ENCODE measurements at regions not wholly inside any gene's neighbourhood (a gene's known extent, or its start where the extent isn't known, plus 50 kb on each side); places are given as distances from the start of the nearest gene placed in this dataset.
A peak's percentile ranks its signal among the peaks of the same experiment; 100 is the strongest.

DNA sequence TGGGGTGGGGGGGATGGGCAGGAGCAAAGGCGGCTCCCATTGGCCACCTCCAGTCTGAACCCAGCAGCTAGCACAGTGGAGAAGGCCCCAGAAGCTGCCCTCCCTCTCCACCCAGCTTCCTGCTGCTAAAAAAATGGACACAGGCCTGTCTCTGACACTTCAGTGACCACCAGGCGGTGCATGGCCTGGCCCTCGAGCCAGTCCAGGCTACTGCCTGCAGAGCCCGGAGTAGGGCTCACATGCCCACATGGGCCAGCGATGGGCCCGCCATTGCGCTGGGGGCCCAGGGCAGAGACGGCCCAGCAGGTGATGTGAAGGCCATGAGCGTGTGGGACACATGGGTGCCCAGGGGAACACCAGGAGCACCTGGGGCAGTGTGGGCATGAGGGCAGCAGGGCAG lies 52.1 kb upstream of the NOTCH1 start:
- peak in 2 of 58 donors; percentile 27 to 34 for DNase-seq

- no peak for DNase-seq
These were observed 51.5 kb upstream of the NOTCH1 start for GRCh38 chr9:136597141-136597885.

- DNase-seq, result peak in 42 of 58 donors; percentile 14 to 84 (median 50)
These were observed 50.8 kb upstream of the NOTCH1 start for GRCh38 chr9:136596630-136597031.

GRCh38 chr9:136596217-136596616 lies 50.4 kb upstream of the NOTCH1 start:
- DNase-seq, result no peak

GRCh38 chr9:136595245-136596153 lies 49.7 kb upstream of the NOTCH1 start:
- DNase-seq, result no peak

Measured in anterior cingulate cortex (tissue), 58 donors.